ENCODE measurements at regions not wholly inside any gene's neighbourhood (a gene's known extent, or its start where the extent isn't known, plus 50 kb on each side); places are given as distances from the start of the nearest gene placed in this dataset.
"Not testable (repeated sequence)": the region's sequence is repeated elsewhere in the genome, so short reads cannot be mapped to it uniquely, and the experiment has no call there.

GRCh38 chr20:4465212-4465611, 216.1 kb upstream of the ADRA1D start (continued):
- TF ChIP-seq E4F1 (IDR thresholded peaks at IDR 0.05; ENCODE audit: borderline replicate concordance, partially characterized antibody), result no peak
- no peak for TF ChIP-seq EP300 (IDR thresholded peaks at IDR 0.05; ENCODE audit: borderline replicate concordance in 1 of 2, control insufficient read depth in 1 of 2, low read depth in 2 of 2, low read length in 2 of 2)
- no peak for TF ChIP-seq STAT3 (IDR thresholded peaks at IDR 0.05; ENCODE audit: low read depth, low read length)
- no peak for TF ChIP-seq ZNF687 (IDR thresholded peaks at IDR 0.05)
- TF ChIP-seq TCF7 (IDR thresholded peaks at IDR 0.05; ENCODE audit: borderline replicate concordance), result no peak

GRCh38 chr20:4462801-4463200, 213.7 kb upstream of the ADRA1D start:
- H2AFZ ChIP-seq (ENCODE audit: control insufficient read depth, low read depth, low read length); H4K20me1 ChIP-seq (ENCODE audit: control insufficient read depth, insufficient read depth); DNase-seq (ENCODE audit: low read depth, low spot score); H3K9me3 ChIP-seq (replicated peaks; ENCODE audit: control insufficient read depth, insufficient read depth, low read length); H3K27ac ChIP-seq (ENCODE audit: control insufficient read depth, insufficient read depth); H3K4me2 ChIP-seq (ENCODE audit: control insufficient read depth, insufficient read depth); H3K9ac ChIP-seq (ENCODE audit: control insufficient read depth, insufficient read depth, low read length); ATAC-seq; H3K4me1 ChIP-seq (ENCODE audit: control insufficient read depth, insufficient read depth, low read length); BruUV-seq (replicated peaks); POLR2A ChIA-PET; H3K36me3 ChIP-seq (ENCODE audit: control insufficient read depth in 2 of 2, insufficient read depth in 2 of 2, low read length in 1 of 2); H3K4me3 ChIP-seq; intact Hi-C loops (cut with micrococcal nuclease; ENCODE audit: unreplicated experiment); RAD21 ChIA-PET (ENCODE audit: unreplicated experiment); FAIRE-seq; H3K27me3 ChIP-seq (replicated peaks in 1 of 2; ENCODE audit: control insufficient read depth in 2 of 2, insufficient read depth in 2 of 2, low read length in 1 of 2); in situ Hi-C loops (cut with MboI); SMC1A ChIA-PET (ENCODE audit: uncharacterized antibody, unreplicated experiment); H3K79me2 ChIP-seq (ENCODE audit: control insufficient read depth, insufficient read depth, low read length): not testable (repeated sequence)
- WGBS (ENCODE audit: insufficient coverage, insufficient replicate concordance, low lambda C conversion rate, missing lambda C conversion rate), result 0% methylated on average over 1 of the region's 1 CpG
- CTCF ChIA-PET, result interaction anchor here (0.8 kb wide), 1 partner anchor 52 kb away, joined by 3 read pairs; no protein-coding TSS in a partner anchor

Measured in GM12878 (cell line).